ENCODE measurements at regions not wholly inside any gene's neighbourhood (a gene's known extent, or its start where the extent isn't known, plus 50 kb on each side); places are given as distances from the start of the nearest gene placed in this dataset.
"Not testable (repeated sequence)": the region's sequence is repeated elsewhere in the genome, so short reads cannot be mapped to it uniquely, and the experiment has no call there.

DNA sequence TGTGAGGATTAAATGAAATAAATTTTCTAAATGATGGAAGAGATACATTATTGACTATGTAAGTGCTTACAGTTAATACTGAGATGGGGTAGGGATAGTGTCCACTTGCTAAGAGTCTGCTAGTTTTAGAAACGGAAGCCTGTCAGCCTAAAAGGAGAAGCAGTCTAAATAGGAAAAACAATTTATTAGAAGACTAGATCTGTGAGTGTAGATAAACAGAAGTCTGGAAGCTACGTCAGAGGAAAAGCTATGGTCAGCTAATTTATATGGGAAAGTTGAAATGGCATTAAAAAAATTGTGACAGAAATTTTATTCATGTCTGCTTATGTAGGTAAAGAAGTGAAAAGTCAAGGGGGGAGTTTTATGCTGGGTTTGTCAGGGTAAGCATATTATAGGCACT, 1338.4 kb upstream of the CHAC2 start:
- DNase-seq = no peak

GRCh38 chr2:52428224-52428623, 1339.4 kb upstream of the CHAC2 start:
- DNase-seq = no peak

DNA sequence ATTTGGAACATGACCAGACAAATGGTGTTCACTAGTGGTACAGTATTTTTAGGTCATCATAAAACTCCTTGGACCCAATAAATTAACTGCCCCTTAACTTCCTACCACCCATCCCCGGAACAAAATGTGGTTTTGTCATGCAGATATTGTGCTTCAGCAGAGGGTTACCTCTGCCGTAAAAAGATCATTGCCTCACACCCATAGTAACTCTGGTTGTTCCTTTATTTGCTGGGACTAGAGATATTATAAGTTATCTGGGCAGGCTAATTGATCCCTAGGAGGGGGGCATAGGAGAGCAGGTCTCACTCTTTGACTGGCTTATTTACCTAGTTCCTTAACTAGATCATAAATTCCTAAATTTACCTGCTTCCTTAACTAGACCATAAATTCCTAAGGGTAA, 1343.9 kb upstream of the CHAC2 start:
- DNase-seq = no peak

- no peak for DNase-seq
Observed at GRCh38 chr2:52423111-52423510, 1344.5 kb upstream of the CHAC2 start.

GRCh38 chr2:52416340-52416739, 1351.3 kb upstream of the CHAC2 start:
- DNase-seq = no peak

GRCh38 chr2:52414561-52415295, 1352.9 kb upstream of the CHAC2 start:
- no peak for DNase-seq

- not testable (repeated sequence) for DNase-seq
Observed at GRCh38 chr2:52409308-52410118, 1358.1 kb upstream of the CHAC2 start.

DNA sequence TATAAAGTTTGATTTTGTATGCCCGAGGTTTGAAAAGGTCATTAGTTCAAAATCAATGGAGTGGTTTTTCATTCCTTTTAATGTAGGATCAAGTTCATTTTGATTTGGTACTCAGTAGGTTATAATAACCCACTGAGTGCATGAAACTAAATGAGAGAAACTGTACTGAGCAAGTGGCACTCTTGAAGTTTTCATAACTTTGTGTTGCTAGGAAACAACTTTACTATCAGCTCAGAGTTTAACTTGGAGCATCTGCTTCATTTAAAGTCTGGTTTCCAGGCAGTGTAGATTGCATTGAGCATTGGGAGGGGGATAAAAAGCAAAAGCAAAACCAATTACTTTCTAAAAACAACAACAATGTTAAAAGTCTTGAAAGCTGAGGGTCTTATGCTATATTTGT, 1361.6 kb upstream of the CHAC2 start:
- DNase-seq = no peak

DNA sequence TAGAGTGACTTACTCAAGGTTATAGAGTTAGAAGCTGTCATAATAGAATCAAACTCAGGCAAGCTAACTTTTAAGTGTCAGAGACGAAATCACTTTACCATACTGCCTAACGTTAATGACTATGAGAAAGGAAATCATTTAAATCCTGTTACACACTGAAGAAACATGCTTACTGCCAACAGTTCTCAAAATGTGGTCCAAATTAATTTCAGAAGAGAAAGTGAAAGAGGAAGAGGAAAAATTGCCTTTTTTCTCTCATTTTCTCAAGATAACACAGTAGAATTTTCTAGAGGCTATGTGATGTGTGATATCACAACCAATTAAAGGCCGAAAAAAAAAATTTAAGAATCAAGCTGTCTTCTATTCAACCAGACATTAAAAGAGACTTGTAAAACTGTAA, 1362.7 kb upstream of the CHAC2 start:
- DNase-seq = no peak

DNA sequence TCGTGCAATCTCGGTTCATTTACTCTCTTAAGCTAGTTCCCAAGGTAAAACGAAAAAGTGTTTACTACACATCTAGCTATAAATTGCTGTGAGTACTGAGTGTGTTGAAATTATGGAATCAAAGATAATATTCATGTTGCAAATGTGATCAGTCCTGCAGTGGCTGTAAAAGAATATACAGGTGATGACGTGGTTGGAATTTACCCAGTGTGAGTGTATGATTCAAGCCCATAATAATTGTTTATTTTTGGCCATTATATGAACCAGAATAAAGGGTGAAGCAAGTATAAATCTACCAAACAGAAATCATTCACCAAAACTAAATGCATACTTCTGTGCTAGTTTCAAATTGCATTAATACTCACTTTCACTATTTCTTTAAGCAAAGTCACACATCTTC, 1363.6 kb upstream of the CHAC2 start:
- no peak for DNase-seq

GRCh38 chr2:52402128-52402527, 1365.5 kb upstream of the CHAC2 start:
- no peak for DNase-seq

DNA sequence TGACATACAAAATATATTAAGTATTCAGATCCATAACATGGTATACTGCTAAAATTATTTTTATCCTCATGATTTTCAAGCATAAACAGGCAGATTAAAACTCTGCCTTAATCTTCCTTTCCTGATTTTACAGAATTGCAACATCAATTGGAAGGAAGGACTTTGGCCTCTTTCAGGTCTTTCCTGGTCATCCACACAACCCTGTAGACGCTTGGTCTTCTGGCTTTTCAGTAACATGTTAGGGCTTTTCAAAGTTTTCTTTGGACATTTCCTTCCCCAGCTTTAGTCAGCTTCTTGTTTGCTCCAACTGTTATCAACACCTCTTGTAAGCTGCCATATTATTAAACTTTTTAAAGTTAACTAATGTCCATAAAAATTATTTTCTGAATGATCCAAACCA, 1364.9 kb upstream of the NRXN1 start:
- no peak for DNase-seq

- no peak for DNase-seq
Observed at GRCh38 chr2:52395912-52396311, 1364.0 kb upstream of the NRXN1 start.

DNA sequence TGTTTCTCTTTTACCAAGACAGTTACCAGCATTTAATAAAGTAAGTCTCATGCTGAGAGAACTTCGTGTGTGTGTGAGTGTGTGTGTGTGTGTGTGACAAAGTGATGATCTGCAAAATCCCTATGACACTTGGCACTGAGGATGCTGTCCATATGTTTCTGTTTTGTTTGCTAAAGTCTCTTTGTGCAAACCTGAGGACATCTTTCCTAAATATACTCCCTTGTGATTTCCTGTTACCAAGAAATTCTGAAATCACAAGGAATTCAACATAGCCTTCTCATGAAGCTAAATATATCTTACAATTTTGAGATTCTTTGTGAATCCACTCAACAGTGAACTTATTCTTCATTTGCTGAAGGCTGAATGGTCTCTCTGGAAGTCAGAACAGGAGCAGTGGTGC, 1359.7 kb upstream of the NRXN1 start:
- no peak for DNase-seq

DNA sequence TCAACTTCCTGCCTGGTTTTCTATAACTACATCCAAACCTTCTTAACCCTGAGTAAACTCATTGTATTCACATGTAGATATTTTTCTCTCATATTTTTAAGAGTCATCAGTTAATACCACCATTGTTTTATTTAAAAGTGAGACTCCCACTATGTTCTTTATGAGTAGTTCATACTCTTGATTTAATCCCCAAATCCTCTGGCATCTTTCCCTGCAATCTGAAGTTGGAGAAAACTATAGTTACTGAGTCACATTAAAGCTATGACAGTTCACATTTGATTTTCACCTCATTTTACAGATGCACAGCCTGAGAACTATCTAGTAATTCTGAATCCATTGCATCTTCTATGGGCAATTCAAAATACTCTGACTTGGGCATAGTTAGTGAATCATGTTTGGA, 1358.7 kb upstream of the NRXN1 start:
- DNase-seq = no peak

DNA sequence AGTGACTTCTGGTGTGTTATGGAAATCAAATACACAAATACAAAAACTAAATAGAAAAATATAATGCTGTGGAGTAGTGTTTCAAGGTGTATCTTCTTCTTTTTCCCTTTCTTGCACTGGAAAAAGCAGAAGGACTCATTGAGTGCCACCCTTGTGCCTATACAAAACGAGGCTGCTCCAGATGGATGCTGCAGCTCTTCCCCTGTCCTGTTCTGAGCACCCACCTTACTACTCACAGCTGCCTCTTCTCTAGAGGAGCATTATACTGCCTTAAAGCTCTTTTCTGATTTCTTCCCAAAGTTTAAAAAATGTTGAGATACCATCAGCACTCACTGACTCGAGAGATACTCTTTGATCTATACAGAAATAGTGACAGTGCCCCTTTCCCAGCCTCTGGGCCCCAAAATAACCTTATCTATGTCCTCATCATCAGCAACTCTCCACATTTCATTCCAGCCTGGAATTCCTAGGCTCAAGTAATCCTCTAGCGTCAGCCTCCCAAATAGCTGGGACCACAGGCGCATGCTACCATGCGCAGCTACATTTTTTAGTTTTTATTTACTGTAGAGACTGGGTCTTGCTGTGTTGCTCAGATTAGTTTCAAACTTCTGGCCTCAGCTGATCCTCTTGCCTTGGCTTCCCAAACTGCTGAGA, 1356.1 kb upstream of the NRXN1 start:
- DNase-seq = no peak

GRCh38 chr2:52386433-52387030, 1354.6 kb upstream of the NRXN1 start:
- no peak for DNase-seq

GRCh38 chr2:52383541-52383940, 1351.6 kb upstream of the NRXN1 start:
- DNase-seq = no peak

DNA sequence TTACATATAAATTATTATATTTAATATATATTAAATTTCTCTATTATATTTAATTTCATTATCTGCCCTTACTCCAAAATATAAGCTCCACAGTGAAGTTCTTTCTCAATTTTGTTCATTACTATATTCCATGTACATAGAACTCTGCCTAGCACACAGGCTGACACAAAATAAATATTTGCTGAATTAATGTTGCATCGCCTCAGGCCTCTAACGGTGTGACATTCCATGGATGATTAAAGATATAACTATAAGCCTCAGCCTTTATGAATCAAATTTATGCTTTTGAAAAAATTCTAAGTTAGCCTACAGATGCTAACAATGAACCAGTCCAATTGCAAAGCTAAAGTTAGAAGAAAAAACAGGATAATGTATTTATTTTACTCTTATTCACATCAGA, 1337.2 kb upstream of the NRXN1 start:
- DNase-seq = no peak

DNA sequence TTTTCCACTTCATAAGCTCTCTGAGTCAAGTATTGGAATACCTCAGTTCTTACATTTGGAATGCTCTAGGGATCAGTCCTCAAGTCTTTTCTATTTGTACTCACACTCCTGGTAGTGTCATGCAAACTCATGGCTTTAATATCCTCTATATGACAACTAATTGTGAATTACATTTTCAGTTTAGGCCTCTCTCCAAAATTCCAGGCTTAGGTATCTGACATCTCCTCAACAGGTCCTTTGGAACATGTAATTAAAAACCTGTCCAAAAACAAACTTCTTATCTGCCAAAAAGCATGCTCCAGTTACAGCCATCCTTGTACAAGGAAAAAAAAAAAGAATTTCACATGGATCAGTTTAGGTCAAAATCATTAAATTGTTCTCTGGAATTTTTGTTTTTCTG, 1336.2 kb upstream of the NRXN1 start:
- DNase-seq = no peak

GRCh38 chr2:52365946-52366345, 1334.0 kb upstream of the NRXN1 start:
- DNase-seq = no peak

- DNase-seq = no peak
Observed at GRCh38 chr2:52356556-52356955, 1324.6 kb upstream of the NRXN1 start.

- no peak for DNase-seq
Observed at GRCh38 chr2:52347292-52347691, 1315.4 kb upstream of the NRXN1 start.

Measured in inflammatory macrophage (primary cell).